CD4-positive, alpha-beta T cell (primary cell): ENCODE measurements at regions not wholly inside any gene's neighbourhood (a gene's known extent, or its start where the extent isn't known, plus 50 kb on each side); places are given as distances from the start of the nearest gene placed in this dataset.
"Not testable (repeated sequence)": the region's sequence is repeated elsewhere in the genome, so short reads cannot be mapped to it uniquely, and the experiment has no call there.

Experiments used
- ATAC-seq: fragments of 200-7000 bp; cut with Tn5 transposase; one replicate; pipeline ENCODE4 v1.10.0; 2022; ENCODE audit warnings: mild to moderate bottlenecking; ENCODE audit not compliant: poor library complexity
- CTCF ChIA-PET: fragments of 350-600 bp; sonication (Branson Sonifier 250); formaldehyde crosslinking; loops from one replicate; lab custom pipeline; 2021; ENCODE audit warnings: antibody characterized with exemption, inconsistent platforms; lab: Charles Lee
- POLR2A ChIA-PET: fragments of 350-600 bp; sonication (Branson Sonifier 250); formaldehyde crosslinking; loops from one replicate; lab custom pipeline; 2021; ENCODE audit warnings: antibody characterized with exemption, inconsistent platforms; lab: Charles Lee
- DNase-seq, 14 experiments: peaks; one replicate each; pipeline ENCODE4 v3.0.0-alpha.2; 2013 to 2020; ENCODE audit warnings: mixed read lengths in 2 of 14
- H3K27ac ChIP-seq, 2 donors: one replicate each; pipeline versions ENCODE4 v1.5.1 to v1.7.0; 2013; ENCODE audit warnings: low read length in 2 of 2, low read depth in 1 of 2, mild to moderate bottlenecking in 1 of 2
- H3K27me3 ChIP-seq, 2 experiments: 1 replicate in 1 of 2; 2 replicates in 1 of 2; pipeline versions ENCODE4 v1.6.1 to v1.7.0; 2013; ENCODE audit warnings: low read length in 2 of 2, control low read depth in 1 of 2, mild to moderate bottlenecking in 1 of 2, moderate library complexity in 1 of 2; ENCODE audit not compliant: insufficient read depth in 2 of 2, control insufficient read depth in 1 of 2
- H3K36me3 ChIP-seq: one replicate; pipeline ENCODE4 v1.6.1; 2013; ENCODE audit warnings: low read length, control low read depth; ENCODE audit not compliant: insufficient read depth
- H3K4me1 ChIP-seq: one replicate; pipeline ENCODE4 v1.6.1; 2013; ENCODE audit warnings: low read length, control low read depth; ENCODE audit not compliant: insufficient read depth
- H3K4me3 ChIP-seq: one replicate; pipeline ENCODE4 v1.5.1; 2013; ENCODE audit warnings: mild to moderate bottlenecking, low read length, moderate library complexity
- H3K9me3 ChIP-seq, 2 experiments: 1 replicate in 1 of 2; 2 replicates in 1 of 2; pipeline versions ENCODE4 v1.6.1 to v1.7.0; 2013; ENCODE audit warnings: low read length in 2 of 2, mild to moderate bottlenecking in 2 of 2, control low read depth in 1 of 2, moderate library complexity in 1 of 2; ENCODE audit not compliant: control insufficient read depth in 1 of 2, insufficient read depth in 1 of 2
- H3K27ac Mint-ChIP-seq: one replicate; pipeline ENCODE4 v1.8.0; 2020; ENCODE audit warnings: mixed read lengths
- H3K27me3 Mint-ChIP-seq: one replicate; pipeline ENCODE4 v1.8.0; 2021; ENCODE audit warnings: mixed read lengths
- H3K36me3 Mint-ChIP-seq: one replicate; pipeline ENCODE4 v1.8.0; 2021; ENCODE audit warnings: low read depth, mixed read lengths
- H3K4me1 Mint-ChIP-seq: one replicate; pipeline ENCODE4 v1.8.0; 2021; ENCODE audit warnings: low read depth, mixed read lengths
- H3K4me3 Mint-ChIP-seq: one replicate; pipeline ENCODE4 v1.8.0; 2020; ENCODE audit warnings: mild to moderate bottlenecking, mixed read lengths
- H3K9me3 Mint-ChIP-seq: one replicate; pipeline ENCODE4 v1.8.0; 2020; ENCODE audit warnings: mixed read lengths
- intact Hi-C, 2 experiments: fragments of 100-400 bp; cut with DNase I in 1 of 2; cut with micrococcal nuclease in 1 of 2; formaldehyde crosslinking; loops; one replicate each; pipeline versions ENCODE4 v1.15.1 to v1.9.0; 2023 to 2025; cut with DNase I, micrococcal nuclease
- TF ChIP-seq, protein P1 (sequence below): fragments of 200-600 bp; IDR thresholded peaks from one replicate; pipeline ENCODE4 v1.8.0; 2022; ENCODE audit warnings: antibody characterized with exemption, mild to moderate bottlenecking

DNA sequence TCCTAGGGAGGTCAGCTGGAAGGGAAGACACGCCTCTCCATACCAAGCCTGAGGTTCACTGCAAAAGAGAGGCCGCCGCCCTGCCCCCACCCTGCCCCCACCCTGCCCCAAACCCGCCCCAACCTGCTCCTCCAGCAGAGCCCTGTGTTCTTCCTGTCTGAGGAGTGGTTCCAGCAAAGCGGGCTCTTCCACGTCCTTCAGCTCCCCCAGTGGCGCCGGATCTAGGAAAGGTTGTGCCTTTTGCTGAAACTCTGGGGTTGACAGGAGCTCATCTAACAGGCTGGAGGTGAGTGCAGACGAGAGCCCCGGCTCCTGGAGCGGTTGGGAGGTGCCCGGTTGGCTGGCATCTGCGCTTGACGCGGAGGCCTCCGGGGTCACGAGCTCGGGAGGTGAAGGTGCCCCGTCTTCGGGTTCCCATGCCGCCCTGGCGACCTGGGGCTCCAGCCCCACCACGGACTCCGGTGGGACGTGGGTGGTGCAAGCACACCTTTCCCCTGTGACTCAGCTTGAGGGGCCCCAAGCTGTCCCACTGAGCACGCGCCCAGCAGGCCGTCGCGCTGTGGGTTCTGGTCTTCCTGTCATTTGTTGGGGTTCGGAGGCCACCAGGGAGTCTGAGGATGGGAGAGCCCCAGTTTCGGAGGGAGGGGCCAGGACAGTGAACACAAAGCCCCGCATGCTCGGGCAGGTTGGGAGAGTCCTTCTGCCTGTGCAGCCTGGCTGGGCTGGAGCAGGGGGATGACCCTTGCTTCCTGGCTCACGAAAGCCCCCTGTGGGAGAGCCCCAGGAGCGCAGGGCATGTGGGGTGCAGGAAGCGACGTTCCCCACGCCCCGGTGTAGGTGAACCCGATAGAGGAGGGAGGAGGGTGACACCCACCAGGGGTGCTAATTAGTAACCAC lies 1467.1 kb downstream of the FOXD4L5 start:
- H3K27me3 Mint-ChIP-seq, result peaks cover 19% of the 10 kb centered on the region
- POLR2A ChIA-PET, result no interaction called here
- peaks cover 18% of the 10 kb centered on the region for H3K4me1 Mint-ChIP-seq
- H3K4me1 ChIP-seq, result peaks cover 16% of the 10 kb centered on the region
- ATAC-seq, result peak; percentile 49
- H3K36me3 Mint-ChIP-seq, result no peaks in the 10 kb centered on the region
- no peaks in the 10 kb centered on the region for H3K36me3 ChIP-seq
- peak; percentile 25 to 75 (median 45) for DNase-seq
- no peak overlapping the region for H3K27ac Mint-ChIP-seq
- peaks cover 6 to 16% of the 10 kb centered on the region in 2 experiments for H3K27me3 ChIP-seq
- intact Hi-C loops, result no loop called here
- H3K4me3 Mint-ChIP-seq, result peak overlapping the region; percentile 83
- peaks cover 0 to 55% of the 10 kb centered on the region in 2 experiments for H3K9me3 ChIP-seq
- H3K27ac ChIP-seq, result no peak overlapping the region
- CTCF ChIA-PET, result no interaction called here
- H3K4me3 ChIP-seq, result peak overlapping the region; percentile 34
- peaks cover 11% of the 10 kb centered on the region for H3K9me3 Mint-ChIP-seq
- TF ChIP-seq, protein P1, sequence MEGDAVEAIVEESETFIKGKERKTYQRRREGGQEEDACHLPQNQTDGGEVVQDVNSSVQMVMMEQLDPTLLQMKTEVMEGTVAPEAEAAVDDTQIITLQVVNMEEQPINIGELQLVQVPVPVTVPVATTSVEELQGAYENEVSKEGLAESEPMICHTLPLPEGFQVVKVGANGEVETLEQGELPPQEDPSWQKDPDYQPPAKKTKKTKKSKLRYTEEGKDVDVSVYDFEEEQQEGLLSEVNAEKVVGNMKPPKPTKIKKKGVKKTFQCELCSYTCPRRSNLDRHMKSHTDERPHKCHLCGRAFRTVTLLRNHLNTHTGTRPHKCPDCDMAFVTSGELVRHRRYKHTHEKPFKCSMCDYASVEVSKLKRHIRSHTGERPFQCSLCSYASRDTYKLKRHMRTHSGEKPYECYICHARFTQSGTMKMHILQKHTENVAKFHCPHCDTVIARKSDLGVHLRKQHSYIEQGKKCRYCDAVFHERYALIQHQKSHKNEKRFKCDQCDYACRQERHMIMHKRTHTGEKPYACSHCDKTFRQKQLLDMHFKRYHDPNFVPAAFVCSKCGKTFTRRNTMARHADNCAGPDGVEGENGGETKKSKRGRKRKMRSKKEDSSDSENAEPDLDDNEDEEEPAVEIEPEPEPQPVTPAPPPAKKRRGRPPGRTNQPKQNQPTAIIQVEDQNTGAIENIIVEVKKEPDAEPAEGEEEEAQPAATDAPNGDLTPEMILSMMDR, result no peak

DNA sequence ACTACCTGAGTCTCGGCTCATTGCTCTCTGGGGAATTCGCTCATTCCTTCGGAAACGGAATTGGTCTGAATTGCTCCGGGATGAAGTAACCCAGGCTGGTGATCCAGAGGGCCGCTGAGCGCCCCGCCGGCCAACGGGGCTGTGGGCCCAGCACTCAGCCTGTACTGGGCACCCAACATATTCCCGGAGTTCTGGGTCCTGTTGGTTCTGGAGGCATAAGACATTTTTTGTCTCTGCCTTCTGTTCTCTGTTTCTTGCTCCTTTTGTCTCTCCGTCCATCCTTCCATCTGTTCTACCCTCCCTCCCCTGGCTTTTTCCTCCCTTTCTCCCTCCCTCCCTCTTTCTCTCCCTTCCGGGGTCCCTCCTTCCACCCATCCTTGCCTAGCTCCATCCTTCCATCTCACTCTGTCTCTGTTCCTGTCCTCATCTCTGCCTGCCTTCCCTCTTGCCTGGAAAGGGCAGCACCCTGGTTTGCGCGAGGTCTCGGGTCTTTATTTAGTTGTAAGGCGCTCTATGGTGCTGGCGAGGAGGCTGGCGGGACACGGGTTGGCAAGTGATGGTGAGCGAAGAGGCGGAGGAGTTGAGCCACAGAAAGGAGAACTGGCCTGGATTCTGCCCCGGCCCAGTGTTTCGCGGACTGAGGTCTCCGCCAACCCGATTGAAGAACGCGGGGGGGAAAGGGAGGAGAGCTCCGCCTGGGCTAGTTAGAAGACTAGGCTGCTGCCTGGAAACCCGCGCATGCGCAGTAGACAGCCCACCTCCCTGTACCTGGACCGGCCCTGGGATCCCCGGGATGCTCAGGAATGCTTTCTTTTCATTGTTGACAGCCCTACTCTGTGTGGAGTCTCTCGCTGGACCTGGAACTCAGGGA lies 1468.0 kb downstream of the FOXD4L5 start:
- Histone ChIP-seq H3K9me3 (peaks cover 0 to 55% of the 10 kb centered on the region in 2 experiments), H3K4me3 (peak overlapping the region; percentile 34), H3K36me3 (no peaks in the 10 kb centered on the region), H3K27me3 (peaks cover 6 to 16% of the 10 kb centered on the region in 2 experiments), H3K4me1 (peaks cover 16% of the 10 kb centered on the region), H3K27ac (no peak overlapping the region)
- no peak overlapping the region for H3K27ac Mint-ChIP-seq
- CTCF ChIA-PET, result no interaction called here
- POLR2A ChIA-PET, result no interaction called here
- DNase-seq, result peak; percentile 20 to 81 (median 53)
- peaks cover 11% of the 10 kb centered on the region for H3K9me3 Mint-ChIP-seq
- peak overlapping the region; percentile 61 for H3K4me3 Mint-ChIP-seq
- ATAC-seq, result peak; percentile 60
- H3K36me3 Mint-ChIP-seq, result no peaks in the 10 kb centered on the region
- TF ChIP-seq, protein P1, result no peak
- intact Hi-C loops, result no loop called here
- peaks cover 18% of the 10 kb centered on the region for H3K4me1 Mint-ChIP-seq
- H3K27me3 Mint-ChIP-seq, result peaks cover 19% of the 10 kb centered on the region

DNA sequence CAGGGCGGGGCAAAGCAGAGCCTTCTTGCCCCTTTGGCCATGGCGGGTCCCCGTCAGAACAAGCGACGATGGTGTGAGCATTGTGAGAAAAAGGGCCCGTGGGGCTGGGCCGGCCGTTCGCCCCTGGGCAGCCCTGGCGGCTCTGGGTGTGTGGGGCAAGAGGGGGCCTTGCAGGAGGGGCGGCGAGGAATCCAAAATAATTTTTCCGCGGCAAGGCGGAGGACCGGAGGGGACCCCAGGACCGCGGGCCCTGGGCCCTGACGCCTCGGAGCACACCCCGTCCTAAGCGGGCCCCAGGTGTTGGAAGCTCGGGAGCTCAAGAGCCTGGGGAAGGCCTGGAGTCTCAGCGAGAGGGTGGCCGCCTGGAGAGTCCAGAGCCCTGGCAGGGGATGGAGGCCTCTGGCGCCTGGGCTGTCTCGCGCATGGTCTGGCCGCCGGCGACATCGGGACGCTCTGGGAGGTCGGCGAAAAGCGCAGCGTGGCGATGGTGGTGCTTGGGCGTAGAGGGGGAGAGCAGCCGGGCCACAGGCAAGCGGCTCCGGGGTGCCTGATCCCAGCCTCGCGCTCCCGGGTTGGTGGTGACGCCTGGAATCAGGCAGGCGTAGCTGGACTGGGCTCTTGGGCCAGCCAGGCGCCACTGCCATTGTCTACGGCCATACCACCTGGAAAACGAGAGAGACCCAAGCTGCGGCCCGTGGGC lies 1469.9 kb downstream of the FOXD4L5 start:
- H3K9me3 ChIP-seq, result peaks cover 0 to 50% of the 10 kb centered on the region in 2 experiments
- H3K4me1 ChIP-seq, result peaks cover 16% of the 10 kb centered on the region
- H3K36me3 Mint-ChIP-seq, CTCF ChIA-PET, H3K4me3 Mint-ChIP-seq, H3K27ac Mint-ChIP-seq, POLR2A ChIA-PET, H3K27ac ChIP-seq, DNase-seq, H3K4me3 ChIP-seq, H3K36me3 ChIP-seq, H3K9me3 Mint-ChIP-seq, intact Hi-C loops, ATAC-seq: not testable (repeated sequence)
- peaks cover 19% of the 10 kb centered on the region for H3K27me3 Mint-ChIP-seq
- H3K4me1 Mint-ChIP-seq, result peaks cover 18% of the 10 kb centered on the region
- H3K27me3 ChIP-seq, result peaks cover 6 to 16% of the 10 kb centered on the region in 2 experiments

DNA sequence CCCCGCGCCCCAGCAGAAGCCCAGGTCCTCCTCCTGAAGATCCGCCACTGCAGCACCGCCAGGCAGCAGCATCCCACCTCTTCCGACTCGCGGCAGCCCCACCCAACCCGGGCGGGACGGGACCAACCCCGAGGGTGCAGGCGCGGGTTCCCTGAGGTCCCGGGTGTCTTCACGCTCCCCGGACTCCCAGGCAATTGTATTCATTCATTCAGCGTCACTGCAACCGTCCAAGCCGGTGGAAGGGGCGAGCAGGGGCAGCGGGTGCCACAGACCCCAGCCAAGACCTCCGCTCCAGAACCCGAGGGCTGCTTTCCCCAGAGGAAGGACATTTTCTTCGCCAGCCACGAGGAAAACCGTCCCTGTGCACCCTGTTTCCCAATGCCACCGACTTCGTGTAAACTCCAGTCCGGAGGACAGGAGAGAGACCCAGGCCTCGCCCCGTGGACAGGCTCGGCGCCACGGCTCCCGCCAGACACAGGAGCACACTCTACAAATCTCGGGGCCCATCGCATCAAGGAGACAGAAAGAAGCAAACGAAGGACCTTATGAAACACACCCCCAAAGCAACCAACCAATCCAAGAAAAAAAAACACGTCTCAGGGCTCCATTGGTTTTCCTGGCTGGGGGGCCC lies 1471.5 kb downstream of the FOXD4L5 start:
- ATAC-seq, H3K36me3 Mint-ChIP-seq, H3K4me3 Mint-ChIP-seq, H3K36me3 ChIP-seq, H3K27ac ChIP-seq, CTCF ChIA-PET, intact Hi-C loops, H3K27ac Mint-ChIP-seq, POLR2A ChIA-PET, DNase-seq: not testable (repeated sequence)
- H3K9me3 Mint-ChIP-seq, result peaks cover 12% of the 10 kb centered on the region
- H3K4me3 ChIP-seq, result peak overlapping the region; percentile 12
- H3K27me3 ChIP-seq, result peaks cover 6 to 16% of the 10 kb centered on the region in 2 experiments
- H3K4me1 Mint-ChIP-seq, result peaks cover 18% of the 10 kb centered on the region
- H3K4me1 ChIP-seq, result peaks cover 16% of the 10 kb centered on the region
- peaks cover 0 to 50% of the 10 kb centered on the region in 2 experiments for H3K9me3 ChIP-seq
- H3K27me3 Mint-ChIP-seq, result peaks cover 19% of the 10 kb centered on the region

DNA sequence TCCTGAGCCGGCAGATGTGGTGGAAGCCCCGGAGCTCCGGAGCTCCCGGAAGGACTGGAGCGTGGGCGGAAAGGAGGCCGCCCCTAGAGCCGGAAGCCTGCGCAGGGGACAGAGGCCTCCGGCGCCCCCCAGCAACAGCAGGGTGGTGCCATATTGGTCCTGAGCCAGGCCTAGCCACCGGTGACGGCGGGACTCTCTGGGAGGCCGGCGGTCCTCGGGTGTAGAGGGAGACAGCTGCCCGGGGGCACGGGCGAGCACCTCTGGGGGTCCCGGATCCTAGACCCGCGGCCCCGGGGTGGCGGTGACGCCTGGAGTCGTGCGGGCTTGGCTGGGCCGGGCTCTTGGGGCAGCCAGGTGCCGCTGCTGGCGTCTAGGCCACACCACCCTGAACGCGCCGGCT lies 1472.2 kb downstream of the FOXD4L5 start:
- Mint-ChIP-seq H3K4me1 (peaks cover 14% of the 10 kb centered on the region), H3K9me3 (peaks cover 14% of the 10 kb centered on the region), H3K27me3 (peaks cover 14% of the 10 kb centered on the region)
- H3K36me3 Mint-ChIP-seq, CTCF ChIA-PET, H3K36me3 ChIP-seq, POLR2A ChIA-PET, H3K27ac Mint-ChIP-seq, DNase-seq, H3K4me3 ChIP-seq, H3K27ac ChIP-seq, H3K4me3 Mint-ChIP-seq, intact Hi-C loops: not testable (repeated sequence)
- Histone ChIP-seq H3K27me3 (peaks cover 6 to 12% of the 10 kb centered on the region in 2 experiments), H3K9me3 (peaks cover 0 to 45% of the 10 kb centered on the region in 2 experiments), H3K4me1 (peaks cover 12% of the 10 kb centered on the region)
- ATAC-seq, result peak; percentile 44
